Liver (tissue), 8 donors: ENCODE measurements at regions not wholly inside any gene's neighbourhood (a gene's known extent, or its start where the extent isn't known, plus 50 kb on each side); places are given as distances from the start of the nearest gene placed in this dataset.

Source experiments
- DNase-seq: peaks from one replicate; pipeline ENCODE4 v3.0.0-alpha.2; 2017; ENCODE audit warnings: low spot score
- H3K27ac ChIP-seq, 2 donors: one replicate each; pipeline ENCODE4 v1.7.0; 2013; ENCODE audit warnings: inconsistent platforms in 2 of 2, low read length in 2 of 2, control low read depth in 1 of 2, low read depth in 1 of 2, mild to moderate bottlenecking in 1 of 2
- H3K27me3 ChIP-seq, 4 donors: one replicate each; pipeline versions ENCODE4 v1.6.1 to v1.7.0; 2013; ENCODE audit warnings: low read length in 3 of 4, inconsistent platforms in 1 of 4, mild to moderate bottlenecking in 1 of 4, moderate library complexity in 1 of 4; ENCODE audit not compliant: control insufficient read depth in 4 of 4, insufficient read depth in 4 of 4
- H3K36me3 ChIP-seq, 4 donors: one replicate each; pipeline versions ENCODE4 v1.6.1 to v1.7.0; 2013; ENCODE audit warnings: low read length in 3 of 4, mild to moderate bottlenecking in 3 of 4, low read depth in 1 of 4, moderate library complexity in 1 of 4; ENCODE audit not compliant: control insufficient read depth in 4 of 4, insufficient read depth in 3 of 4
- H3K4me1 ChIP-seq, 4 donors: one replicate each; pipeline versions ENCODE4 v1.6.1 to v1.7.0; 2013; ENCODE audit warnings: low read length in 3 of 4, mild to moderate bottlenecking in 3 of 4, moderate library complexity in 1 of 4; ENCODE audit not compliant: control insufficient read depth in 4 of 4, insufficient read depth in 4 of 4
- H3K4me3 ChIP-seq, 3 donors: one replicate each; pipeline versions ENCODE4 v1.6.1 to v1.7.0; 2013; ENCODE audit warnings: low read length in 3 of 3, control low read depth in 1 of 3, low read depth in 1 of 3, mild to moderate bottlenecking in 1 of 3
- H3K9ac ChIP-seq, 2 donors: one replicate each; pipeline ENCODE4 v1.7.0; 2013; ENCODE audit warnings: low read length in 2 of 2, mild to moderate bottlenecking in 2 of 2, moderate library complexity in 2 of 2, control low read depth in 1 of 2, low read depth in 1 of 2
- H3K9me3 ChIP-seq, 4 donors: one replicate each; pipeline versions ENCODE4 v1.6.1 to v1.7.0; 2013; ENCODE audit warnings: low read length in 3 of 4; ENCODE audit not compliant: control insufficient read depth in 4 of 4
- ATF3 ChIP-seq: IDR thresholded peaks from 2 replicates; pipeline ENCODE4 v1.6.1; 2016; ENCODE audit warnings: antibody characterized with exemption
- CTCF ChIP-seq: fragments of 150-350 bp; IDR thresholded peaks from 2 replicates; pipeline ENCODE4 v1.5.1; 2017; ENCODE audit warnings: improper control_type of control experiment, low read depth, low read length; ENCODE audit not compliant: missing input control
- EGR1 ChIP-seq, 2 donors: IDR thresholded peaks; 2 replicates each; pipeline ENCODE4 v1.6.1; 2016 to 2018; ENCODE audit warnings: antibody characterized with exemption in 2 of 2, low read depth in 2 of 2
- FOXA1 ChIP-seq: IDR thresholded peaks from 2 replicates; pipeline ENCODE4 v1.6.1; 2016; ENCODE audit warnings: antibody characterized with exemption
- FOXA2 ChIP-seq: IDR thresholded peaks from 2 replicates; pipeline ENCODE4 v1.6.1; 2016; ENCODE audit warnings: antibody characterized with exemption
- GABPA ChIP-seq, 2 donors: IDR thresholded peaks in 1 of 2; conservative IDR thresholded peaks in 1 of 2; 2 replicates each; pipeline ENCODE4 v1.6.1; 2016; ENCODE audit warnings: antibody characterized with exemption in 2 of 2, mild to moderate bottlenecking in 1 of 2, moderate library complexity in 1 of 2
- HNF4A ChIP-seq, 2 donors: conservative IDR thresholded peaks; 2 replicates each; pipeline ENCODE4 v1.6.1; 2016; ENCODE audit warnings: antibody characterized with exemption in 2 of 2, mild to moderate bottlenecking in 2 of 2
- HNF4G ChIP-seq: IDR thresholded peaks from 2 replicates; pipeline ENCODE4 v1.6.1; 2016; ENCODE audit warnings: antibody characterized with exemption
- MAX ChIP-seq: IDR thresholded peaks from 2 replicates; pipeline ENCODE4 v1.6.1; 2016; ENCODE audit warnings: antibody characterized with exemption
- NR2F2 ChIP-seq: IDR thresholded peaks from 2 replicates; pipeline ENCODE4 v1.6.1; 2016; ENCODE audit warnings: antibody characterized with exemption
- RAD21 ChIP-seq, 2 donors: IDR thresholded peaks; 2 replicates each; pipeline ENCODE4 v1.6.1; 2016; ENCODE audit warnings: antibody characterized with exemption in 2 of 2, mild to moderate bottlenecking in 2 of 2
- REST ChIP-seq: IDR thresholded peaks from 2 replicates; pipeline ENCODE4 v1.6.1; 2016; ENCODE audit warnings: antibody characterized with exemption, mild to moderate bottlenecking
- SP1 ChIP-seq: IDR thresholded peaks from 2 replicates; pipeline ENCODE4 v1.6.1; 2018; ENCODE audit warnings: antibody characterized with exemption, mild to moderate bottlenecking
- TAF1 ChIP-seq: conservative IDR thresholded peaks from 2 replicates; pipeline ENCODE4 v1.6.1; 2016; ENCODE audit warnings: antibody characterized with exemption, mild to moderate bottlenecking
- YY1 ChIP-seq: IDR thresholded peaks from 2 replicates; pipeline ENCODE4 v1.6.1; 2016; ENCODE audit warnings: antibody characterized with exemption, mild to moderate bottlenecking
- ZBTB33 ChIP-seq: IDR thresholded peaks from 2 replicates; pipeline ENCODE4 v1.6.1; 2016; ENCODE audit warnings: antibody characterized with exemption
- WGBS: extraction: QIAGEN DNeasy Blood & Tissue Kit; methylation state at CpG from one replicate; pipeline ENCODE4 v1.1.7; 2013; 5-methylcytosine and 5-hydroxymethylcytosine counted together
- donor health status: healthy.
- donor health status: healthy.
- donor health status: healthy.
- donor health status: healthy.
- donor health status: healthy.

GRCh38 chr5:3287516-3287915 lies 308.1 kb upstream of the IRX1 start:
- H3K4me3 ChIP-seq: no peak overlapping the region
- DNase-seq: no peak
- TF ChIP-seq EGR1 (IDR thresholded peaks at IDR 0.05; ENCODE audit: low read depth in 2 of 2): no peak
- TF ChIP-seq REST: no peak
- TF ChIP-seq FOXA1: no peak
- TF ChIP-seq RAD21 (IDR thresholded peaks at IDR 0.05): no peak
- no peak for TF ChIP-seq GABPA (IDR thresholded peaks at IDR 0.05 in 1 of 2, conservative IDR thresholded peaks at IDR 0.05 in 1 of 2)
- TF ChIP-seq FOXA2: no peak
- TF ChIP-seq ZBTB33: no peak
- no peak for TF ChIP-seq HNF4A (conservative IDR thresholded peaks at IDR 0.05)
- no peak for TF ChIP-seq SP1
- TF ChIP-seq YY1: no peak
- H3K4me1 ChIP-seq: no peaks in the 10 kb centered on the region
- H3K27me3 ChIP-seq: no peaks in the 10 kb centered on the region
- H3K9ac ChIP-seq: no peak overlapping the region
- WGBS: 65% methylated on average over 9 of the region's 9 CpGs
- no peak overlapping the region for H3K27ac ChIP-seq
- H3K9me3 ChIP-seq: no peaks in the 10 kb centered on the region
- H3K36me3 ChIP-seq: no peaks in the 10 kb centered on the region

- H3K27me3 ChIP-seq: no peaks in the 10 kb centered on the region
- no peaks in the 10 kb centered on the region for H3K36me3 ChIP-seq
- DNase-seq: no peak
- no peaks in the 10 kb centered on the region for H3K4me1 ChIP-seq
- no peak for TF ChIP-seq FOXA1
- TF ChIP-seq MAX: no peak
- no peak for TF ChIP-seq ATF3
- no peak for TF ChIP-seq REST
- TF ChIP-seq HNF4G: no peak
- TF ChIP-seq CTCF: no peak
- no peak for TF ChIP-seq ZBTB33
- no peak for TF ChIP-seq NR2F2
- TF ChIP-seq FOXA2: no peak
- no peak for TF ChIP-seq TAF1
- TF ChIP-seq GABPA (IDR thresholded peaks at IDR 0.05 in 1 of 2, conservative IDR thresholded peaks at IDR 0.05 in 1 of 2): no peak
- TF ChIP-seq EGR1 (IDR thresholded peaks at IDR 0.05; ENCODE audit: low read depth in 2 of 2): no peak
- TF ChIP-seq HNF4A (conservative IDR thresholded peaks at IDR 0.05): no peak
- no peaks in the 10 kb centered on the region for H3K9me3 ChIP-seq
- WGBS: 78% methylated on average over 13 of the region's 13 CpGs
- H3K4me3 ChIP-seq: no peak overlapping the region
- H3K27ac ChIP-seq: no peak overlapping the region
- H3K9ac ChIP-seq: no peak overlapping the region
Measured at GRCh38 chr5:3285621-3286020, 310.0 kb upstream of the IRX1 start.
